Left lobe of liver (tissue), 2 donors: ENCODE measurements at regions not wholly inside any gene's neighbourhood (a gene's known extent, or its start where the extent isn't known, plus 50 kb on each side); places are given as distances from the start of the nearest gene placed in this dataset.

Source experiments
- ATAC-seq: fragments of 200-7000 bp; cut with Tn5 transposase; one replicate; pipeline ENCODE4 v1.9.1; 2020; ENCODE audit warnings: mild to moderate bottlenecking, moderate library complexity
- DNase-seq: peaks from one replicate; pipeline ENCODE4 v3.0.0-alpha.2; 2020; ENCODE audit warnings: low spot score
- donor health status: DM: no; HTN: no; CAD: no; lungs with moderate emphysema.
- donor health status: DM: no; HTN: yes; CAD: no.

DNA sequence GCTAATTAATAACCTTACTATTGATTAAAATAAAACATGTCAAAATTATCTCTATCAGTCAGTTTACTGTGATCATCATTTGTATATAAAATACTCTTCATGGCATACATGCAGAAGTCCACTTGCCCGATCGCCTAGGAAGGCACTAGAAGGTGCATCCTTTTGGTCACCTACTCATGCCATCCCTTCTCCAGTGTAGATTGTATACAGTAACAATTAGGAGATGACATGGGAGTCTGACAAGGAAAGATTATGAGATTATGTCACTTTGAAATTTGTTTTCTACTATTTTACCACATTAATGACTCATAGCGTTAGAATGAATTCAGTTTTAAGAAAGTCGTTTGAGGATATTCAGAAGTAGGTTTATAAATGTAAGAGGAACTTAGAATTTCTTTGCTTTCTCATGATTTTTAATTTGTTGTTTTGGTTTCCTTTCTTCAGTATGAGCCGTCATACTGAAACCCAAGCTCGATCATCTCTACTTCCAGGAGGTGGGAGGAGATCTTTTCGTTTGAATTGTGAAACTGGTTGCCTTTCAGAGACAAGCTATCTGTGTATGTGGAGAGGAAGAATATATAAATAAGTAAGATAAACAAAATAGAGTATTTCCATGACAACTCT, 51.1 kb upstream of the UNC5C start:
- DNase-seq (no peak), ATAC-seq (no peak)
